SK-N-SH treated with all-trans-retinoic acid at 6 μM for 48 hours (cell line): ENCODE measurements at regions not wholly inside any gene's neighbourhood (a gene's known extent, or its start where the extent isn't known, plus 50 kb on each side); places are given as distances from the start of the nearest gene placed in this dataset.

ENCODE experiments used
- ARNTL ChIP-seq: fragments of 450-650 bp; formaldehyde crosslinking; IDR thresholded peaks from 2 replicates; pipeline ENCODE4 v1.5.0; 2020; ENCODE audit warnings: low read depth, mild to moderate bottlenecking, moderate library complexity, borderline replicate concordance
- BACH2 ChIP-seq: fragments of 250-450 bp; sonication (Bioruptor Pico); IDR thresholded peaks from 2 replicates; pipeline ENCODE4 v1.9.0; 2021; ENCODE audit warnings: mild to moderate bottlenecking, borderline replicate concordance
- CREB5 ChIP-seq: fragments of 250-450 bp; sonication (Bioruptor Pico); IDR thresholded peaks from 2 replicates; pipeline ENCODE4 v1.5.1; 2020; ENCODE audit warnings: low read depth, mild to moderate bottlenecking, moderate library complexity
- CSDC2 ChIP-seq: fragments of 250-450 bp; sonication (Bioruptor Pico); IDR thresholded peaks from 2 replicates; pipeline ENCODE4 v1.5.0; 2020; ENCODE audit warnings: mild to moderate bottlenecking, moderate library complexity
- ESRRG ChIP-seq: fragments of 250-450 bp; sonication (Bioruptor Pico); IDR thresholded peaks from 2 replicates; pipeline ENCODE4 v1.6.1; 2021; ENCODE audit warnings: mild to moderate bottlenecking
- PATZ1 ChIP-seq: fragments of 250-450 bp; sonication (Bioruptor Pico); IDR thresholded peaks from 2 replicates; pipeline ENCODE4 v1.8.0; 2020; ENCODE audit warnings: mild to moderate bottlenecking, moderate library complexity, borderline replicate concordance
- PPARA ChIP-seq: fragments of 250-450 bp; sonication (Bioruptor Pico); IDR thresholded peaks from 2 replicates; pipeline ENCODE4 v1.5.0; 2020; ENCODE audit warnings: mild to moderate bottlenecking, borderline replicate concordance
- TCF4 ChIP-seq: fragments of 250-450 bp; sonication (Bioruptor Pico); IDR thresholded peaks from 2 replicates; pipeline ENCODE4 v1.8.0; 2021; ENCODE audit warnings: mild to moderate bottlenecking, moderate library complexity, borderline replicate concordance
- TSHZ2 ChIP-seq: fragments of 250-450 bp; sonication (Bioruptor Pico); IDR thresholded peaks from 2 replicates; pipeline ENCODE4 v1.5.0; 2020; ENCODE audit warnings: mild to moderate bottlenecking, moderate library complexity
- ZFP3 ChIP-seq: fragments of 250-450 bp; sonication (Bioruptor Pico); IDR thresholded peaks from 2 replicates; pipeline ENCODE4 v1.5.0; 2020; ENCODE audit warnings: mild to moderate bottlenecking, moderate library complexity
- ZFP30 ChIP-seq: fragments of 450-650 bp; formaldehyde crosslinking; IDR thresholded peaks from 2 replicates; pipeline ENCODE4 v1.5.0; 2022; ENCODE audit warnings: mild to moderate bottlenecking, moderate library complexity

GRCh38 chr2:219782737-219783348, 155.4 kb downstream of the SLC4A3 start:
- no peak for TF ChIP-seq PPARA (CRISPR knock-in tag)
- no peak for TF ChIP-seq ESRRG (CRISPR knock-in tag)
- no peak for TF ChIP-seq ZFP30
- TF ChIP-seq TSHZ2 (CRISPR knock-in tag) = no peak
- TF ChIP-seq ZFP3 (CRISPR knock-in tag) = no peak
- no peak for TF ChIP-seq ARNTL
- no peak for TF ChIP-seq BACH2 (CRISPR knock-in tag)
- no peak for TF ChIP-seq TCF4 (CRISPR knock-in tag)
- no peak for TF ChIP-seq PATZ1 (CRISPR knock-in tag)
- no peak for TF ChIP-seq CREB5
- TF ChIP-seq CSDC2 (CRISPR knock-in tag) = no peak
